Esophagus muscularis mucosa (tissue), 4 donors: ENCODE measurements at regions not wholly inside any gene's neighbourhood (a gene's known extent, or its start where the extent isn't known, plus 50 kb on each side); places are given as distances from the start of the nearest gene placed in this dataset.

Source experiments
- CTCF ChIP-seq, 3 experiments: fragments of 200-600 bp in 2 of 3; fragments of 450-650 bp in 1 of 3; sonication (generic) in 2 of 3; IDR thresholded peaks; one replicate each; pipeline ENCODE4 v1.5.1; 2017 to 2019; ENCODE audit warnings: antibody characterized with exemption in 3 of 3, mild to moderate bottlenecking in 2 of 3, moderate library complexity in 1 of 3
- EP300 ChIP-seq: sonication (generic); formaldehyde crosslinking; IDR thresholded peaks from one replicate; pipeline ENCODE4 v1.6.1; 2017; ENCODE audit warnings: antibody characterized with exemption
- POLR2A ChIP-seq: fragments of 450-650 bp; IDR thresholded peaks from one replicate; pipeline ENCODE4 v1.6.1; 2017; ENCODE audit warnings: antibody characterized with exemption, moderate library complexity, mild to moderate bottlenecking, low read depth
- POLR2AphosphoS5 ChIP-seq, 2 donors: sonication (generic); formaldehyde crosslinking; IDR thresholded peaks; one replicate each; pipeline ENCODE4 v1.6.1; 2017; ENCODE audit warnings: antibody characterized with exemption in 2 of 2

GRCh38 chr1:5750186-5751162 lies 241.8 kb downstream of the NPHP4 start:
- TF ChIP-seq POLR2AphosphoS5 (IDR thresholded peaks at IDR 0.05) (no peak), EP300 (no peak), CTCF (IDR thresholded peaks at IDR 0.05) (no peak), POLR2A (no peak)
